GM12865 (cell line): ENCODE measurements at regions not wholly inside any gene's neighbourhood (a gene's known extent, or its start where the extent isn't known, plus 50 kb on each side); places are given as distances from the start of the nearest gene placed in this dataset.

Experiments used
- DNase-seq: peaks from one replicate; pipeline ENCODE4 v3.0.0; 2010; ENCODE audit warnings: low read depth
- H3K4me3 ChIP-seq: 2 replicates; pipeline ENCODE4 v1.5.1; 2011; ENCODE audit warnings: mild to moderate bottlenecking, low read depth, low read length, control low read depth
- CTCF ChIP-seq: IDR thresholded peaks from 2 replicates; pipeline ENCODE4 v1.5.1; 2011; ENCODE audit warnings: low read length, control low read depth, low read depth, inconsistent platforms; ENCODE audit not compliant: insufficient read depth; ENCODE audit errors: missing control alignments

DNA sequence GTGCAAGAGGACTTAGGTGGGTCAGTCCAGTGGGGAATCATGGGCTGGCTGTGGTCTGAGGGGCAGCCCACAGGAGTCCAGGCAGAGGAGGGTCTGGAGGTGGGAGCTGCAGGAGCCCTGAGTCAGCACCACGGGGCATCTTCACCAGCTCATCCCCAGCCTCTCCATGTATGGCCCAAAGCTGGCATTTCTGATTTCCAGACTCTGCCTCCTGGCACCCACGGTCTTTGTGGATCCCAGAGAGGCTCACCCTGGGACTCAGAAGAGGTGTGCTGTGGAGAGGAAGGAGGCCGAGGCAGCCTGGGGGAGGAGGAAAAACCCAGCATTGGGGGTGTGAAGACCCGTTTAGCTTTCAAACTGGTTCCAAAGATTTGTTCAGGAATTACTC lies 64.5 kb upstream of the KLF13 start:
- no peak for TF ChIP-seq CTCF
- DNase-seq: no peak
- H3K4me3 ChIP-seq: no peak overlapping the region

- peak; percentile 89 for DNase-seq
- peak overlapping the region; percentile 15 for H3K4me3 ChIP-seq
- no peak for TF ChIP-seq CTCF
These were observed 63.5 kb upstream of the KLF13 start for GRCh38 chr15:31262901-31263671.

DNA sequence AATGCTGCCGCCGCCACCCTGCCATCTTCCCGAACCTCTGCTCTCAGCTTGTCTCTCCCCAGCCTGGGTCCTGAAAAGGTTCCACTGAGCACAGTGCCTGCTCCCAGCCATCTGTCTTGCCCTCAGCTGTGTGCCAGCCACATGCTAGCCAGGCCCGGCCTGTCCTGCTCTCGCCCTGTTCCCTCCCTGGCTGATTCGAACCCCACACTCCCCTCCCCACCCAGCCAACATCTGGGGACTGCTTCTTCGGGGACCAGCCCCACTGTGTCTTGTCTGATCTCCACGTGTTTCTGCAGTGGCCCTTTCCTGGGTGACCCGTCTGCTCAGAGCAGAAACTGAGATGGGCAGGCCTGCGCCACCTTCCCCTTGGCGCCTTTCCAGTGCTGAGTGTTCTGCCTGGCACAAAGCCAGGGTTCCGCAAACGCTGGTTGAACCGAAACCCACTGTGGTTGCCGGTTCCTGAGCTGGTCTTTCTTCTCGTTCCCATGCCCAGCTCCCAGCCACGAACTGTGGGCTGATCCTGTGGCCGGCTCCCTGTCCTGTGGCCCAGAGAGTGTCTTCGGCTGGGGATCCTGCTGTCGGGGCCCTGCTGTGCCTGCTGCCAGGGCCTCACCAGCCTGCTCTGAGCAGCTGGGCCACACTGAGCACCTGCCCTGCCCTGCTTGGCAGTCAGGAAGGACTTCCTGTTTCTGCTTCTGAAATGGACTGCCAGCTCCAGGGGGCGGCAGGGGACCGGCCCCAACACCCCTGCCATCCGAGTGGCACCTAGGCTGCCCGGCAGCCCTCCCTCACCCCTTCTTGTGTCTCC lies 62.7 kb upstream of the KLF13 start:
- peak overlapping the region; percentile 30 for H3K4me3 ChIP-seq
- TF ChIP-seq CTCF: no peak
- DNase-seq: peak; percentile 91

GRCh38 chr15:31264559-31265089 lies 62.0 kb upstream of the KLF13 start:
- TF ChIP-seq CTCF: no peak
- DNase-seq: no peak
- H3K4me3 ChIP-seq: peak overlapping the region; percentile 30; the same call in 1 of the 2 replicates

DNA sequence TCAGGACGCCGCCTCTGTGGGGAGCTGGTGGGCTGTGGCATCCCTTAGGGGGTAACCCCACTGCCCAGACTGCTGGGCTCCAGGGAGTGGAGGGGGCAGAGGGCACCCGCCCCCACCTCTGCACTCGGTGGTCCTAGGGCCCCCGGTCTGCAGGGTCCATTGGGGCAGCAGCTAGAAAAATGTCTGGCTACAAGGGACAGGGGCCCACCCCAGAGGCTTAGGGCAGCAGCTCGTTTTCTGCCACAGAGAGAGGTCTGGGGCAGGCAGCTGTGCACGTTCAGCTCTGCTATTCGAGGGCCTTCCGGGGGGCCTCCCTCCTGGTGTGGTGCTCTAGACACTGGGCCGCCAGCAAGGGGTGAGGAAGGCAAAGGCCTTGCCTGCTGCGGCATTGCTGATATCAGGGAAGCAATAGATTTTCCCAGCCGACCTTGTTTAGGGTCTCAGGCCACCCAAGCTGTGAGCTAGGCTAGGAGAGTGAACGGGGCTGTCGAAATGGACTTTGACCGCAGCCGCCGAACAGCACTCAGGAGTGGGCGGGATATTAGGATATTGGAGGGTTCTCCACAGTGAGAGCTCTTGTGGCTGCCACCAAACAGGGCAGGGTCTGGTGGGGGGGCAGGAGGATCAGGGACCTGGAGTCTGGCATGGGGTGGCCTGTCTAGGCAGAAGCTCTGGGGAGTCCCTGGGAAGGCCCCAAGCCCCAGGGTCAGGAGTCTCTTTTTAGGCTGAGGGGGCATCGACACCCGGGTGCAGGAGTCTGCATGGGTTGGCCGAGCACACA lies 61.4 kb upstream of the KLF13 start:
- TF ChIP-seq CTCF: no peak
- H3K4me3 ChIP-seq: peak overlapping the region; percentile 34
- no peak for DNase-seq

GRCh38 chr15:31265871-31266711 lies 60.5 kb upstream of the KLF13 start:
- peak overlapping the region; percentile 34 for H3K4me3 ChIP-seq
- DNase-seq: peak; percentile 96
- no peak for TF ChIP-seq CTCF
